ENCODE measurements at regions not wholly inside any gene's neighbourhood (a gene's known extent, or its start where the extent isn't known, plus 50 kb on each side); places are given as distances from the start of the nearest gene placed in this dataset.

GRCh38 chr6:117817499-117817898 lies 89.6 kb upstream of the SLC35F1 start:
- TF ChIP-seq CTCF (IDR thresholded peaks at IDR 0.05) (no peak), POLR2AphosphoS5 (IDR thresholded peaks at IDR 0.05) (no peak), EP300 (IDR thresholded peaks at IDR 0.05; ENCODE audit: low read depth) (no peak), POLR2A (IDR thresholded peaks at IDR 0.05) (no peak)
- Histone ChIP-seq H3K4me1 (no peaks in the 10 kb centered on the region), H3K9me3 (no peaks in the 10 kb centered on the region), H3K27ac (no peak overlapping the region), H3K4me3 (no peak overlapping the region), H3K27me3 (no peaks in the 10 kb centered on the region), H3K36me3 (no peaks in the 10 kb centered on the region)
- in situ Hi-C loops (cut with MboI; ENCODE audit: low pct_ligation_motif_present in 1 of 4, low pct_unique_long_range_greater_than_20kb in 1 of 4, low sequenced_read_pairs in 3 of 4), result no loop called here
- WGBS, 2 donors (ENCODE audit: low coverage in 1 of 2), result 79 to 81% methylated on average over 4 to 5 of the region's 5 CpGs
- no peak for DNase-seq
- intact Hi-C loops (cut with DNase I; ENCODE audit: low total_unique reads), result no loop called here

DNA sequence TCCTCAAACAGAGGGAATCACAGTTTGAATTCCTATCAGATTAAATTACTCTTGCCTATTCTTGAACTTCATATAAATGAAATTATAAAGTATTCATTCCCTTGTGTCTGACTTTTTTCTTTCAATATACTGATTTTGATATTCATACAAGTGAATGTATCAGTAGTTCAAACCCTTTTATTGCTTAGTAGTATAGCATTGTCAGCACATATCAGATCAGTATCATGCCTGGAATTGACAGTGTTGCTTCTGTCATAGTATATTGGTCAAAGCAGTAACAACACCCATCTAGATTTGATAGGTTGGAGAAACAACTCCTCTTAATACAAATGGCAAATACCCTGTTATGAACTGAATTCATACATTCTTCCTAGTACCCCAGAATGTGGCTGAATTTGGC lies 89.1 kb upstream of the SLC35F1 start:
- no peak for TF ChIP-seq CTCF (IDR thresholded peaks at IDR 0.05)
- TF ChIP-seq POLR2AphosphoS5 (IDR thresholded peaks at IDR 0.05), result no peak
- TF ChIP-seq POLR2A (IDR thresholded peaks at IDR 0.05), result no peak
- TF ChIP-seq EP300 (IDR thresholded peaks at IDR 0.05; ENCODE audit: low read depth), result no peak
- no peaks in the 10 kb centered on the region for H3K27me3 ChIP-seq
- H3K4me1 ChIP-seq, result no peaks in the 10 kb centered on the region
- no peaks in the 10 kb centered on the region for H3K9me3 ChIP-seq
- no peaks in the 10 kb centered on the region for H3K36me3 ChIP-seq
- H3K27ac ChIP-seq, result no peak overlapping the region
- in situ Hi-C loops (cut with MboI; ENCODE audit: low pct_ligation_motif_present in 1 of 4, low pct_unique_long_range_greater_than_20kb in 1 of 4, low sequenced_read_pairs in 3 of 4), result no loop called here
- no peak overlapping the region for H3K4me3 ChIP-seq
- intact Hi-C loops (cut with DNase I; ENCODE audit: low total_unique reads), result no loop called here
- no peak for DNase-seq

- in situ Hi-C loops (cut with MboI; ENCODE audit: low pct_ligation_motif_present in 1 of 4, low pct_unique_long_range_greater_than_20kb in 1 of 4, low sequenced_read_pairs in 3 of 4) (no loop called here), intact Hi-C loops (cut with DNase I; ENCODE audit: low total_unique reads) (no loop called here)
- Histone ChIP-seq H3K27me3 (no peaks in the 10 kb centered on the region), H3K9me3 (no peaks in the 10 kb centered on the region), H3K4me3 (no peak overlapping the region), H3K36me3 (no peaks in the 10 kb centered on the region), H3K27ac (no peak overlapping the region), H3K4me1 (no peaks in the 10 kb centered on the region)
- 13 to 17% methylated on average over 1 of the region's 1 CpG for WGBS, 2 donors (ENCODE audit: low coverage in 1 of 2)
- TF ChIP-seq EP300 (IDR thresholded peaks at IDR 0.05; ENCODE audit: low read depth) (no peak), POLR2A (IDR thresholded peaks at IDR 0.05) (no peak), POLR2AphosphoS5 (IDR thresholded peaks at IDR 0.05) (no peak), CTCF (IDR thresholded peaks at IDR 0.05) (no peak)
- DNase-seq, result no peak
Observed at GRCh38 chr6:117818449-117818848, 88.6 kb upstream of the SLC35F1 start.

GRCh38 chr6:117829594-117830319 lies 77.3 kb upstream of the SLC35F1 start:
- Histone ChIP-seq H3K9me3 (peaks cover 0 to 3% of the 10 kb centered on the region in 2 donors), H3K36me3 (no peaks in the 10 kb centered on the region), H3K4me3 (no peak overlapping the region), H3K27ac (no peak overlapping the region), H3K27me3 (no peaks in the 10 kb centered on the region), H3K4me1 (no peaks in the 10 kb centered on the region)
- in situ Hi-C loops (cut with MboI; ENCODE audit: low pct_ligation_motif_present in 1 of 4, low pct_unique_long_range_greater_than_20kb in 1 of 4, low sequenced_read_pairs in 3 of 4), result no loop called here
- no peak for DNase-seq
- intact Hi-C loops (cut with DNase I; ENCODE audit: low total_unique reads), result no loop called here
- 11 to 37% methylated on average over 3 to 8 of the region's 8 CpGs for WGBS, 2 donors (ENCODE audit: low coverage in 1 of 2)
- TF ChIP-seq EP300 (IDR thresholded peaks at IDR 0.05; ENCODE audit: low read depth), result no peak
- no peak for TF ChIP-seq POLR2AphosphoS5 (IDR thresholded peaks at IDR 0.05)
- TF ChIP-seq POLR2A (IDR thresholded peaks at IDR 0.05), result no peak
- no peak for TF ChIP-seq CTCF (IDR thresholded peaks at IDR 0.05)

All from transverse colon (tissue), 4 donors.